HT-29 (cell line): ENCODE measurements at regions not wholly inside any gene's neighbourhood (a gene's known extent, or its start where the extent isn't known, plus 50 kb on each side); places are given as distances from the start of the nearest gene placed in this dataset. TPM values are rescaled to one million over a fixed set of nuclear protein-coding genes. Genes with fewer than 3 reads are reported as not detected.
"Not testable (repeated sequence)": the region's sequence is repeated elsewhere in the genome, so short reads cannot be mapped to it uniquely, and the experiment has no call there.

Experiments used
- DNase-seq: peaks from one replicate; pipeline ENCODE4 v3.0.0-alpha.2; 2015; ENCODE audit warnings: low spot score
- small RNA-seq: library from RNA; depleted of rRNA; stranded (forward); fragments of <200 nt; gene quantifications from one replicate; pipeline ENCODE3, GENCODE V24; 2014

- DNase-seq: no peak
Observed at GRCh38 chr5:91243286-91243685, 139.8 kb downstream of the ARRDC3 start.

- not testable (repeated sequence) for DNase-seq
Observed at GRCh38 chr5:91241460-91241859, 141.7 kb downstream of the ARRDC3 start.

- no peak for DNase-seq
Observed at GRCh38 chr5:91240175-91240574, 142.9 kb downstream of the ARRDC3 start.

- no peak for DNase-seq
Observed at GRCh38 chr5:91235271-91235694, 147.8 kb downstream of the ARRDC3 start.

GRCh38 chr5:91232523-91232922 is 150.6 kb downstream of the ARRDC3 start:
- DNase-seq: no peak

GRCh38 chr5:91229031-91229727 is 153.9 kb downstream of the ARRDC3 start:
- DNase-seq: no peak

- DNase-seq: no peak
Observed at GRCh38 chr5:91228188-91228587, 154.9 kb downstream of the ARRDC3 start.

GRCh38 chr5:91225848-91226686 is 157.1 kb downstream of the ARRDC3 start:
- peak; percentile 82 for DNase-seq

GRCh38 chr5:91224969-91225368 is 158.1 kb downstream of the ARRDC3 start:
- DNase-seq: no peak

- DNase-seq: no peak
Observed at GRCh38 chr5:91224456-91224855, 158.7 kb downstream of the ARRDC3 start.

GRCh38 chr5:91223886-91224285 is 159.2 kb downstream of the ARRDC3 start:
- no peak for DNase-seq

- DNase-seq: no peak
Observed at GRCh38 chr5:91222482-91222881, 160.6 kb downstream of the ARRDC3 start.

GRCh38 chr5:91221917-91222316 is 161.2 kb downstream of the ARRDC3 start:
- no peak for DNase-seq

- peak; percentile 24 for DNase-seq
Observed at GRCh38 chr5:91219803-91220371, 163.2 kb downstream of the ARRDC3 start.

- DNase-seq: peak; percentile 50
Observed at GRCh38 chr5:91219091-91219802, 163.9 kb downstream of the ARRDC3 start.

GRCh38 chr5:91217859-91218258 is 165.3 kb downstream of the ARRDC3 start:
- DNase-seq: no peak

- DNase-seq: no peak
Observed at GRCh38 chr5:91214571-91214970, 168.5 kb downstream of the ARRDC3 start.

Small RNA genes in the stretch of these regions (small RNA-seq; reads per million reads assigned to genes)
- not detected for gene RF00017
- gene RNU4-90P: 0.29 reads per million
